ENCODE measurements at regions not wholly inside any gene's neighbourhood (a gene's known extent, or its start where the extent isn't known, plus 50 kb on each side); places are given as distances from the start of the nearest gene placed in this dataset.
A peak's percentile ranks its signal among the peaks of the same experiment; 100 is the strongest.

DNA sequence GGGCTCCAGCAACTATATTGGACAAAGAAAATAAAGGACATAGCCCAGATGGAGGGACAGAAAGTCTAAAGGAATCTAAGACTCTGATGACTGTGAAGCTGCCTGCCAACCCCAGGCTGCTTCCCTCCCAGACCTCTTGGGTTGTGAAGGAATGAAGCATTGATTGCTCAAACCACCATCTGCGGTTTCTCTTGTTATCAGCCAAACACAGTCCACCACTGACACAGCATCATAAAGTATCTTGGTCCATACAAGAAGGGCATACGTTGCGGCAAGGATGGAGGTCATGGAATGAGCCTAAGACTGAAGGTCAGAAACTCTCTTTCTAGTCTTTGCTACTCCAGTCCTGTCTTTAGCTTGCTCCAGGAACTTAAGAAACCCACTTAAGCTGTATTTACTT lies 58.5 kb upstream of the PLXNC1 start (continued):
- TF ChIP-seq, protein P1, sequence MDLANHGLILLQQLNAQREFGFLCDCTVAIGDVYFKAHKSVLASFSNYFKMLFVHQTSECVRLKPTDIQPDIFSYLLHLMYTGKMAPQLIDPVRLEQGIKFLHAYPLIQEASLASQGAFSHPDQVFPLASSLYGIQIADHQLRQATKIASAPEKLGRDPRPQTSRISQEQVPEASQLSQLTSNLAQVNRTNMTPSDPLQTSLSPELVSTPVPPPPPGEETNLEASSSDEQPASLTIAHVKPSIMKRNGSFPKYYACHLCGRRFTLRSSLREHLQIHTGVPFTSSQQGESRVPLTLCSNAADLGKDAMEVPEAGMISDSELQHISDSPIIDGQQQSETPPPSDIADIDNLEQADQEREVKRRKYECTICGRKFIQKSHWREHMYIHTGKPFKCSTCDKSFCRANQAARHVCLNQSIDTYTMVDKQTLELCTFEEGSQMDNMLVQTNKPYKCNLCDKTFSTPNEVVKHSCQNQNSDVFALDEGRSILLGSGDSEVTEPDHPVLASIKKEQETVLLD (IDR thresholded peaks at IDR 0.05), result no peak
- TF ChIP-seq MEF2A (IDR thresholded peaks at IDR 0.05; ENCODE audit: control insufficient read depth, low read depth, low read length) (no peak), ZNF316 (IDR thresholded peaks at IDR 0.05) (no peak), JUND (IDR thresholded peaks at IDR 0.05; ENCODE audit: borderline replicate concordance, low read depth, low read length) (peak; percentile 69; the same call in 1 of the 2 replicates), JUND (tag; IDR thresholded peaks at IDR 0.05; ENCODE audit: borderline replicate concordance, low read depth, low read length) (no peak; the same call in 2 of the 3 replicates), CSDE1 (IDR thresholded peaks at IDR 0.05) (no peak), SREBF1 (IDR thresholded peaks at IDR 0.05; ENCODE audit: borderline replicate concordance, low read depth, low read length) (no peak)
- TF ChIP-seq, protein P2, sequence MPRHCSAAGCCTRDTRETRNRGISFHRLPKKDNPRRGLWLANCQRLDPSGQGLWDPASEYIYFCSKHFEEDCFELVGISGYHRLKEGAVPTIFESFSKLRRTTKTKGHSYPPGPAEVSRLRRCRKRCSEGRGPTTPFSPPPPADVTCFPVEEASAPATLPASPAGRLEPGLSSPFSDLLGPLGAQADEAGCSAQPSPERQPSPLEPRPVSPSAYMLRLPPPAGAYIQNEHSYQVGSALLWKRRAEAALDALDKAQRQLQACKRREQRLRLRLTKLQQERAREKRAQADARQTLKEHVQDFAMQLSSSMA (CRISPR knock-in tag; IDR thresholded peaks at IDR 0.05), result no peak
- TF ChIP-seq, protein P3, sequence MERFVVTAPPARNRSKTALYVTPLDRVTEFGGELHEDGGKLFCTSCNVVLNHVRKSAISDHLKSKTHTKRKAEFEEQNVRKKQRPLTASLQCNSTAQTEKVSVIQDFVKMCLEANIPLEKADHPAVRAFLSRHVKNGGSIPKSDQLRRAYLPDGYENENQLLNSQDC (CRISPR knock-in tag; IDR thresholded peaks at IDR 0.05), result no peak
- TF ChIP-seq, protein P4, sequence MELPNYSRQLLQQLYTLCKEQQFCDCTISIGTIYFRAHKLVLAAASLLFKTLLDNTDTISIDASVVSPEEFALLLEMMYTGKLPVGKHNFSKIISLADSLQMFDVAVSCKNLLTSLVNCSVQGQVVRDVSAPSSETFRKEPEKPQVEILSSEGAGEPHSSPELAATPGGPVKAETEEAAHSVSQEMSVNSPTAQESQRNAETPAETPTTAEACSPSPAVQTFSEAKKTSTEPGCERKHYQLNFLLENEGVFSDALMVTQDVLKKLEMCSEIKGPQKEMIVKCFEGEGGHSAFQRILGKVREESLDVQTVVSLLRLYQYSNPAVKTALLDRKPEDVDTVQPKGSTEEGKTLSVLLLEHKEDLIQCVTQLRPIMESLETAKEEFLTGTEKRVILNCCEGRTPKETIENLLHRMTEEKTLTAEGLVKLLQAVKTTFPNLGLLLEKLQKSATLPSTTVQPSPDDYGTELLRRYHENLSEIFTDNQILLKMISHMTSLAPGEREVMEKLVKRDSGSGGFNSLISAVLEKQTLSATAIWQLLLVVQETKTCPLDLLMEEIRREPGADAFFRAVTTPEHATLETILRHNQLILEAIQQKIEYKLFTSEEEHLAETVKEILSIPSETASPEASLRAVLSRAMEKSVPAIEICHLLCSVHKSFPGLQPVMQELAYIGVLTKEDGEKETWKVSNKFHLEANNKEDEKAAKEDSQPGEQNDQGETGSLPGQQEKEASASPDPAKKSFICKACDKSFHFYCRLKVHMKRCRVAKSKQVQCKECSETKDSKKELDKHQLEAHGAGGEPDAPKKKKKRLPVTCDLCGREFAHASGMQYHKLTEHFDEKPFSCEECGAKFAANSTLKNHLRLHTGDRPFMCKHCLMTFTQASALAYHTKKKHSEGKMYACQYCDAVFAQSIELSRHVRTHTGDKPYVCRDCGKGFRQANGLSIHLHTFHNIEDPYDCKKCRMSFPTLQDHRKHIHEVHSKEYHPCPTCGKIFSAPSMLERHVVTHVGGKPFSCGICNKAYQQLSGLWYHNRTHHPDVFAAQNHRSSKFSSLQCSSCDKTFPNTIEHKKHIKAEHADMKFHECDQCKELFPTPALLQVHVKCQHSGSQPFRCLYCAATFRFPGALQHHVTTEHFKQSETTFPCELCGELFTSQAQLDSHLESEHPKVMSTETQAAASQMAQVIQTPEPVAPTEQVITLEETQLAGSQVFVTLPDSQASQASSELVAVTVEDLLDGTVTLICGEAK (IDR thresholded peaks at IDR 0.05), result no peak
- TF ChIP-seq, protein P4 (CRISPR knock-in tag; IDR thresholded peaks at IDR 0.05), result no peak
- TF ChIP-seq, protein P5, sequence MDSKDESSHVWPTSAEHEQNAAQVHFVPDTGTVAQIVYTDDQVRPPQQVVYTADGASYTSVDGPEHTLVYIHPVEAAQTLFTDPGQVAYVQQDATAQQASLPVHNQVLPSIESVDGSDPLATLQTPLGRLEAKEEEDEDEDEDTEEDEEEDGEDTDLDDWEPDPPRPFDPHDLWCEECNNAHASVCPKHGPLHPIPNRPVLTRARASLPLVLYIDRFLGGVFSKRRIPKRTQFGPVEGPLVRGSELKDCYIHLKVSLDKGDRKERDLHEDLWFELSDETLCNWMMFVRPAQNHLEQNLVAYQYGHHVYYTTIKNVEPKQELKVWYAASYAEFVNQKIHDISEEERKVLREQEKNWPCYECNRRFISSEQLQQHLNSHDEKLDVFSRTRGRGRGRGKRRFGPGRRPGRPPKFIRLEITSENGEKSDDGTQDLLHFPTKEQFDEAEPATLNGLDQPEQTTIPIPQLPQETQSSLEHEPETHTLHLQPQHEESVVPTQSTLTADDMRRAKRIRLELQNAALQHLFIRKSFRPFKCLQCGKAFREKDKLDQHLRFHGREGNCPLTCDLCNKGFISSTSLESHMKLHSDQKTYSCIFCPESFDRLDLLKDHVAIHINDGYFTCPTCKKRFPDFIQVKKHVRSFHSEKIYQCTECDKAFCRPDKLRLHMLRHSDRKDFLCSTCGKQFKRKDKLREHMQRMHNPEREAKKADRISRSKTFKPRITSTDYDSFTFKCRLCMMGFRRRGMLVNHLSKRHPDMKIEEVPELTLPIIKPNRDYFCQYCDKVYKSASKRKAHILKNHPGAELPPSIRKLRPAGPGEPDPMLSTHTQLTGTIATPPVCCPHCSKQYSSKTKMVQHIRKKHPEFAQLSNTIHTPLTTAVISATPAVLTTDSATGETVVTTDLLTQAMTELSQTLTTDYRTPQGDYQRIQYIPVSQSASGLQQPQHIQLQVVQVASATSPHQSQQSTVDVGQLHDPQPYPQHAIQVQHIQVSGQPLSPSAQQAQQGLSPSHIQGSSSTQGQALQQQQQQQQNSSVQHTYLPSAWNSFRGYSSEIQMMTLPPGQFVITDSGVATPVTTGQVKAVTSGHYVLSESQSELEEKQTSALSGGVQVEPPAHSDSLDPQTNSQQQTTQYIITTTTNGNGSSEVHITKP (IDR thresholded peaks at IDR 0.05; ENCODE audit: partially characterized antibody), result no peak

Measured in K562 (cell line).